RKO (cell line): ENCODE measurements at regions not wholly inside any gene's neighbourhood (a gene's known extent, or its start where the extent isn't known, plus 50 kb on each side); places are given as distances from the start of the nearest gene placed in this dataset.
A peak's percentile ranks its signal among the peaks of the same experiment; 100 is the strongest.

Experiments used
- DNase-seq: peaks from one replicate; pipeline ENCODE4 v3.0.0-alpha.2; 2016; ENCODE audit warnings: low spot score

- DNase-seq, result no peak
Measured at GRCh38 chr5:32990593-32991420, 279.7 kb downstream of the NPR3 start.

GRCh38 chr5:32991421-32991815, 280.3 kb downstream of the NPR3 start:
- no peak for DNase-seq

GRCh38 chr5:32996336-32996735, 285.2 kb downstream of the NPR3 start:
- no peak for DNase-seq

GRCh38 chr5:33008751-33009418, 297.8 kb downstream of the NPR3 start:
- no peak for DNase-seq

GRCh38 chr5:33010846-33011245, 299.7 kb downstream of the NPR3 start:
- no peak for DNase-seq

- DNase-seq, result no peak
Measured at GRCh38 chr5:33011801-33012200, 300.7 kb downstream of the NPR3 start.

- DNase-seq, result no peak
Measured at GRCh38 chr5:33023649-33024048, 312.5 kb downstream of the NPR3 start.

- no peak for DNase-seq
Measured at GRCh38 chr5:33032271-33033070, 321.4 kb downstream of the NPR3 start.

- no peak for DNase-seq
Measured at GRCh38 chr5:33033516-33033915, 322.4 kb downstream of the NPR3 start.

- no peak for DNase-seq
Measured at GRCh38 chr5:33034777-33035176, 323.7 kb downstream of the NPR3 start.

GRCh38 chr5:33035851-33036527, 324.9 kb downstream of the NPR3 start:
- DNase-seq, result no peak

GRCh38 chr5:33037076-33037475, 326.0 kb downstream of the NPR3 start:
- DNase-seq, result no peak

GRCh38 chr5:33041586-33041985, 330.5 kb downstream of the NPR3 start:
- DNase-seq, result no peak

GRCh38 chr5:33043343-33043997, 332.3 kb downstream of the NPR3 start:
- no peak for DNase-seq

- no peak for DNase-seq
Measured at GRCh38 chr5:33046091-33046490, 335.0 kb downstream of the NPR3 start.

- DNase-seq, result no peak
Measured at GRCh38 chr5:33048315-33048714, 337.2 kb downstream of the NPR3 start.

- DNase-seq, result no peak
Measured at GRCh38 chr5:33049298-33049697, 338.2 kb downstream of the NPR3 start.

- DNase-seq, result peak; percentile 84
Measured at GRCh38 chr5:33049842-33050241, 338.7 kb downstream of the NPR3 start.

GRCh38 chr5:33059081-33059480, 348.0 kb downstream of the NPR3 start:
- DNase-seq, result no peak

- DNase-seq, result no peak
Measured at GRCh38 chr5:33065131-33065530, 354.0 kb downstream of the NPR3 start.

- no peak for DNase-seq
Measured at GRCh38 chr5:33067291-33067690, 356.2 kb downstream of the NPR3 start.

- no peak for DNase-seq
Measured at GRCh38 chr5:33068786-33069185, 357.7 kb downstream of the NPR3 start.
